ENCODE measurements at regions not wholly inside any gene's neighbourhood (a gene's known extent, or its start where the extent isn't known, plus 50 kb on each side); places are given as distances from the start of the nearest gene placed in this dataset.

DNA sequence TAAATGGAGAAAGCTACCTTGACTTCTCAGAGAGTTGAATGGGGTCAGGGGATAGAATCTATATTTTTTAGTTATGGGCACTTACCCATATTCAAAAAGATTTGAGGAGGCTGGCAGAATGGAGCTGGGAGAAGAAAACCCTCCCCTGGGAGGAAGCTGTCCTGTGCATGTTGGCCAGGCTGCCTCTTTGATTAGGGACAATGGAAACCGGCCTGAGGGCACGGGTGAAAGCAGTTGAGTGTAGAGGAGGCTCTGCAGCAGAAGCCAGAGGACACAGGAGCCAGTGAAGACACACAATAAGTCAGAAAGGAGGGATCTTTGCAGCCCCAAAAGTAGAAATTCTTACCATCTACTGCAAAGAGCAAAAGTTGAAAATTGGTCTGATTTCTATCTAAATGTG is 66.6 kb upstream of the B3GAT1 start:
- Histone ChIP-seq H3K4me3 (no peak overlapping the region), H3K9me3 (no peaks in the 10 kb centered on the region), H3K27me3 (peaks cover 0 to 39% (median 0%) of the 10 kb centered on the region in 3 donors), H3K4me1 (no peaks in the 10 kb centered on the region), H3K27ac (no peak overlapping the region), H3K36me3 (no peaks in the 10 kb centered on the region)
- WGBS, 2 donors = 45 to 85% methylated on average over 2 of the region's 2 CpGs
- intact Hi-C loops (cut with DNase I) = no loop called here
- DNase-seq = no peak
- TF ChIP-seq POLR2AphosphoS5 (IDR thresholded peaks at IDR 0.05) (no peak), EP300 (IDR thresholded peaks at IDR 0.05) (no peak), POLR2A (IDR thresholded peaks at IDR 0.05) (no peak)
- TF ChIP-seq, protein P1, sequence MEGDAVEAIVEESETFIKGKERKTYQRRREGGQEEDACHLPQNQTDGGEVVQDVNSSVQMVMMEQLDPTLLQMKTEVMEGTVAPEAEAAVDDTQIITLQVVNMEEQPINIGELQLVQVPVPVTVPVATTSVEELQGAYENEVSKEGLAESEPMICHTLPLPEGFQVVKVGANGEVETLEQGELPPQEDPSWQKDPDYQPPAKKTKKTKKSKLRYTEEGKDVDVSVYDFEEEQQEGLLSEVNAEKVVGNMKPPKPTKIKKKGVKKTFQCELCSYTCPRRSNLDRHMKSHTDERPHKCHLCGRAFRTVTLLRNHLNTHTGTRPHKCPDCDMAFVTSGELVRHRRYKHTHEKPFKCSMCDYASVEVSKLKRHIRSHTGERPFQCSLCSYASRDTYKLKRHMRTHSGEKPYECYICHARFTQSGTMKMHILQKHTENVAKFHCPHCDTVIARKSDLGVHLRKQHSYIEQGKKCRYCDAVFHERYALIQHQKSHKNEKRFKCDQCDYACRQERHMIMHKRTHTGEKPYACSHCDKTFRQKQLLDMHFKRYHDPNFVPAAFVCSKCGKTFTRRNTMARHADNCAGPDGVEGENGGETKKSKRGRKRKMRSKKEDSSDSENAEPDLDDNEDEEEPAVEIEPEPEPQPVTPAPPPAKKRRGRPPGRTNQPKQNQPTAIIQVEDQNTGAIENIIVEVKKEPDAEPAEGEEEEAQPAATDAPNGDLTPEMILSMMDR (IDR thresholded peaks at IDR 0.05) = no peak

DNA sequence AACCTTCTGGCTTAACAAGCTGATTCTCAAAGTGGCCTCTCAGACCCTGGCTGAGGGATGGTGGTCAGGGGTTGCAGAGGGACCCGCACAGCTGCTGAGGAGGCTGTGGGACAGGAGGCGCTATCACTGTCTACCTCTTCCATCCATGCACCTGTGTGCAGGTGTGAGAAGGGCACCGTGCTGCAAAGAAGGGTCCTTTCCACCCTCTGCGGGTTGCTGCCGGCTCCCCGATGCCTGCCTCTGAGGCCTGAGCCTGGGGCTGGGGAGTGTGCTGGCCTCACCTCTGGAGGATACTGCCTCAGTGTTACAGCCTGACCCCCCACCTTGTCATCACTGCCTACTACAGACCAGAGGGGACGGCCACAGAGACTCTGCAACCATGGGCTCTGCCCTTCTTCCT is 66.1 kb upstream of the B3GAT1 start:
- Histone ChIP-seq H3K9me3 (no peaks in the 10 kb centered on the region), H3K36me3 (no peaks in the 10 kb centered on the region), H3K4me3 (no peak overlapping the region), H3K27me3 (peaks cover 0 to 43% (median 0%) of the 10 kb centered on the region in 3 donors), H3K4me1 (no peaks in the 10 kb centered on the region), H3K27ac (no peak overlapping the region)
- WGBS, 2 donors = 87 to 92% methylated on average over 7 of the region's 7 CpGs
- intact Hi-C loops (cut with DNase I) = no loop called here
- no peak for TF ChIP-seq EP300 (IDR thresholded peaks at IDR 0.05)
- TF ChIP-seq POLR2A (IDR thresholded peaks at IDR 0.05) = no peak
- TF ChIP-seq, protein P1 (IDR thresholded peaks at IDR 0.05) = no peak
- TF ChIP-seq POLR2AphosphoS5 (IDR thresholded peaks at IDR 0.05) = no peak
- no peak for DNase-seq

DNA sequence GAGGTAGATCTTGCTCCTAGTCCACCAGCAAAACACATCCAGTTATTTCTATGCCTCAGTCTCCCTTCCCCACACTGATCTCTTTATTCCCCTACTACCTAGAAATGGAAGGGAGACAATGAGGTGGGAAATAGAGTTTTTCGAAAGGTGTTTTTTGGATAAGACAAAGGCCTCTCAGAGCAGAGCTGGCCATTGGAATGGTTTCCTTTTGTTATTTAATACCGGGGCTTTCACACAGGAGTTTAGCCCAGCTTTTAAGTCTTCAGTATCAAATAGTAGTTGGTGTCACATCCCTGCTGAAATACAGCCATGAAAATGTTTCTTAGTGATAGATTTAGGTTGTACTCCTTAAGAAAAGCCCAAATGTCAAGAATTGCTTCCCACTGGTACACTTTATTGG is 65.4 kb upstream of the B3GAT1 start:
- Histone ChIP-seq H3K4me1 (no peaks in the 10 kb centered on the region), H3K27me3 (peaks cover 0 to 43% (median 0%) of the 10 kb centered on the region in 3 donors), H3K9me3 (no peaks in the 10 kb centered on the region), H3K27ac (no peak overlapping the region), H3K4me3 (no peak overlapping the region), H3K36me3 (no peaks in the 10 kb centered on the region)
- WGBS, 2 donors = 58 to 83% methylated on average over 2 of the region's 2 CpGs
- TF ChIP-seq POLR2A (IDR thresholded peaks at IDR 0.05) (no peak), EP300 (IDR thresholded peaks at IDR 0.05) (no peak), POLR2AphosphoS5 (IDR thresholded peaks at IDR 0.05) (no peak)
- TF ChIP-seq, protein P1 (IDR thresholded peaks at IDR 0.05) = no peak
- intact Hi-C loops (cut with DNase I) = no loop called here
- no peak for DNase-seq

DNA sequence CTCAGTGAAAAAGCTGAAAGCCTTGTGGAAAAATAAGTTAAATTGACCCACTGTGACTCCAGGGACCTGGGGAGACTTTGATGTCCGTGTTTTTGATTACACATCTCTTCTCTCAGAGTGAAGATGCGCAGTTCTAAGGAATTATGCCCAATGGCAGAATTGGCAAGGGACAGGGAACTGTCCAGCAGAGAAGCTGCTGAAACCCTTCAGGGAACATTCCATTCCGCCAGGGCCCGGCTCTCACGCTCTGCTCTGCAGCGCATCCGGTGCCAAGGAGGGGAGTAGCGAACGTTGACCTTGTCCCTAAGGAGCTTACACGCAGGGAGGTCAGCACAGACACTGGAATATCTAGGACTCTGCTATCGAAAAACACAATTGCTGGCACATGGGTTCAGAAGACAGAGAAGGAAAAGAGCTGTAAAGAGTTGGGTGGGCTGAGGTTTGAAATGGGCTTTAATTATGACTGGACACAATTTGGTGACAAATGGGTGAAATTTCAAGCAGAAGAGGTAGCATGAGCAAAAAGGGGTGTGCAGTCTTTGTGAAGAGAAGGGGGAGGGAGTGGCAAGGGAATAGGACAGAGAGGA is 64.5 kb upstream of the B3GAT1 start:
- Histone ChIP-seq H3K27ac (no peak overlapping the region), H3K9me3 (no peaks in the 10 kb centered on the region), H3K4me3 (no peak overlapping the region), H3K36me3 (no peaks in the 10 kb centered on the region), H3K27me3 (peaks cover 0 to 53% (median 0%) of the 10 kb centered on the region in 3 donors), H3K4me1 (no peaks in the 10 kb centered on the region)
- intact Hi-C loops (cut with DNase I) = no loop called here
- DNase-seq = no peak
- no peak for TF ChIP-seq EP300 (IDR thresholded peaks at IDR 0.05)
- TF ChIP-seq, protein P1 (IDR thresholded peaks at IDR 0.05) = no peak
- TF ChIP-seq POLR2A (IDR thresholded peaks at IDR 0.05) = no peak
- TF ChIP-seq POLR2AphosphoS5 (IDR thresholded peaks at IDR 0.05) = no peak
- WGBS, 2 donors = 31 to 78% methylated on average over 11 of the region's 11 CpGs

DNA sequence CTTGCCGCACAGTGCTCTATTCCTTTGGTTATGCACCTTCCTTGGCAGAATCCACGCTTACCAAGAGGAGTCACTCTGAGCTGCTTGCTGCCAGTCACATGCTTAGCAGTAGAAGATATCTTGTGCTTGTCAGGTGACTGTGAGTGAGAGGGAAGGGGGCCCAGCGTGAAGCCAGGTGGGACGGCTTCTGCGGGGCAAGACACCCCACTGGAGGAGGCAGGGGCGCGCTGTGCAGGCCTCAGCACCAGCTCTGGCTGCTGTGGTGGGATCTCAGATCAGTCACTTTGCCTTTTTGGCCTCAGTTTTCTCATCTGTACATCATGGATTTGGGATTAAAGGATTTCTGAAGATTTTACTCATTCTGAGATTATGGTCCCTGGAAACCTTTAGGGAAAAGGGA is 63.9 kb upstream of the B3GAT1 start:
- H3K27ac ChIP-seq = no peak overlapping the region
- H3K27me3 ChIP-seq = peaks cover 0 to 59% (median 0%) of the 10 kb centered on the region in 3 donors
- intact Hi-C loops (cut with DNase I) = no loop called here
- no peaks in the 10 kb centered on the region for H3K9me3 ChIP-seq
- 73 to 92% methylated on average over 7 of the region's 7 CpGs for WGBS, 2 donors
- no peak for DNase-seq
- no peaks in the 10 kb centered on the region for H3K36me3 ChIP-seq
- H3K4me3 ChIP-seq = no peak overlapping the region
- no peak for TF ChIP-seq POLR2A (IDR thresholded peaks at IDR 0.05)
- TF ChIP-seq POLR2AphosphoS5 (IDR thresholded peaks at IDR 0.05) = no peak
- TF ChIP-seq, protein P1 (IDR thresholded peaks at IDR 0.05) = no peak
- no peak for TF ChIP-seq EP300 (IDR thresholded peaks at IDR 0.05)
- H3K4me1 ChIP-seq = no peaks in the 10 kb centered on the region

Measured in sigmoid colon (tissue), 6 donors.